CD4-positive, alpha-beta T cell treated with Interleukin-4 for 4 hours (primary cell): ENCODE measurements at regions not wholly inside any gene's neighbourhood (a gene's known extent, or its start where the extent isn't known, plus 50 kb on each side); places are given as distances from the start of the nearest gene placed in this dataset.

Source experiments
- DNase-seq: peaks from one replicate; pipeline ENCODE4 v3.0.0-alpha.2; 2020

DNA sequence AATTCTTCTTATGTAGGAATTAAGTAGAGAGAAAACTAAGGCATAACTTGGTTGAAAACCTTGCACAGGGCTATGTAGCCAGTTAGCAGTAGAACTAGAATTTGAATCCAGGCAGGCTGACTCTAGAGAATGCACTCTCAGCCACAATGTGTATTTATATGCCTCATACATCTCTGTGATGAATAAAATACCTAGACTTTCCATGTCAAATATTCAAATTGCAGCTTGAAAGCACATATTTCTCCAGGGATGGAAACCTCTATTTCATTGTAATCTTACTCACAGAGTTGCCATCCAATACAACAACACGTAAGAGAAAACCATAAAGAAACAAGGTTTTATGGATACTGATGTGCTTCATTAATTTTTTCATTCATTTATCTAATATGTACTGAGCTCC lies 256.0 kb upstream of the FLRT2 start:
- no peak for DNase-seq

DNA sequence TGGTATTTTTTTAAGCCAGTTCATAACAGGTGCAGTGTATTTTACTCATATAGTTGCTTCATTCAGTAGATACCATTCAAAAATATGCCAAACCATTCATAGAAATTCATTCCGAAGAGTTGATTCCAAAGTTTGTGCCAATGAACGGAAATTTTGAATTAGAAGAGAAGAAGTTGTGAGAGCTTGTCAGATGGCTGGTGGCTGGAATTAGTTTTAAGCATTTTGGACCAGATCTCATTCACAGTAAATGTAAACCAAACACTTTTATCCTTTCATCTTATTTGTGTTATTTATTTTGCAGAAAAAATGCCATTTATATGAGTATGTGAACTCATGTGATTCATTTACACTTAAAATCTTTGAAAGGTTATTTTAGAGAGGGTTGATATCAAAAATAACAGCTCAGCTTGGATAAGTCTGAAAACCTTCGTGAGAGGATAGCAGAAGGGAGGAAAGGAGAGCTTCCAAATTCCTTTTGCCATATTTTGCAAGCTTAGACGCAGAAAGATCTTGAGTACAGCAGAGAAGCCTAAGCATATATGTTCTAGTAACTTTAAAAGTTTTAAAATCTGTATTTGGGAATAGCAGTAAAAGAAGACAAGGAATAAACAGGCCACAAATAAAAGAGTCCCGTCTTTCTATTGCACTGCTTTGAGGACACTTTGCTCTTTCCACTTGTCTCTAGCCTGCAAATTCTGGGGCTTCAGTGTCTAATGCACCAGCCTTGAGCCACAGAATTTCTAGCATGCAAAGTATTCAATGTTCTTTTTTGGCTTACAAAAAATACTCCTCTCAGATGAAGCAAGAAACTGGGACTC lies 253.6 kb upstream of the FLRT2 start:
- DNase-seq, result no peak

DNA sequence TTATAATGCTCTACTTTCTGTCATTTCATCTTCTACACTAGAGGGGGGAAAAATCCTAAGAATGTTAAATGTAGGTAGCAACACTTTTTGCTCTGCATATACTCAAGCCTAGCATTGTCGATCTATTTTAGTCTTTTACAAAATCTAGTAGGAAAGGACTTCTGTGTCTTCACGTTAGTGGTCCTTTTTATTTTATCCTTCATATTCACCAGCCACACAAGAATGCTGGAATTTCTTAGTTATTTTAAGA lies 253.0 kb upstream of the FLRT2 start:
- DNase-seq, result no peak

DNA sequence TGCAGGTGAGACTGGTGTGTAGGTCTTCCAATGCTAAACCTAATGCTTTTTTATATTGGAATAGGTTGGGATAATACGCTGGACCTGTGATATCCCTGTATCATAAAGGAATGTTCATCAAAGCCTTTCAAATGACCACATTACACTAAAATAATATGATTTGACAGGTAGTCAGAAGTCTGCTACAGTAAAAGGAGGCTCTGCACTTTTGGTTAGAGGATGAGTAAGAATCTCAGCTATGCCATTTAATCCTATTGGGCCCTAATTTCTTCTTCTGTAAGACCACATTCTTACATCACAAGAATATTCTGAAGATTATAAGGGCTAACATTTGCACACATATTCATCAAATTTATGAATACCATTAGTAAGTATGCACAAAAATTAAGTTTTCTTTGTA lies 250.5 kb upstream of the FLRT2 start:
- DNase-seq, result no peak

DNA sequence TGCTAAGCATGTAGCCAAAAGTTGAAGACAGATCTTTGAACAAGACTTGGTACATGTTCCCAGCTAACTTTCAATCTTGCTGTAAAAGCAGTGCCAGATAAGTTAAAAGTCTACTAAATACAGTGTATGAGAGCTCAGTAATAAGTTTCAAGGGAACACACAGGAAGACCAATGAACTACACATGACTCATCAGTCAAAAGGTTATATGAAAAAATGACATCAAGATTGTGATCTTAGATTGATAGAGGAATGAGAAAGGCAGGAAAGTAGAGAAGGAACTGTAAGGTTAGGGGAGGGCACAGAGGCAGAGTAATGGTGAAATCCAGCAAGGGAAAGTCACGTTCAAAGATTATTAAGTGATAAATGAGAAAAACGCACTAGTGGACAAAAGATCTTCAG lies 249.9 kb upstream of the FLRT2 start:
- DNase-seq, result no peak

DNA sequence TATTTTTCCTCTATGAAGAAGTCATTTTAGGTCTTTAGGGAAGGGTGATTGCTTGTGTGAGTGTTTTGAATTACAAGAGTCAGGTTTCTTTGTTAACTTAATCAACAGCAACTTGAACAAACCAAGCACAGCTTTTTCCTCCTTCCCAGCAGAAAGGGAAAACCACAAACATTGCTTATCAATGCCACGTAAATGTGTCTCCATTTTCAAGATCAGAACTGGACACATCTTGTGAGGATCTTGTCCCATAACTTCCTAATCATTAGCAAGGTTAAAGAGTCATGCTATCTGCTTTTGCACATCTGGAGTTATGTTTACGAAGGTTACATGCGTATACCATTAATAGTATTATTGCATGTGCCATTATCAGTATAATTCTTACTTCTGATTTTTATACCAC lies 248.0 kb upstream of the FLRT2 start:
- no peak for DNase-seq

DNA sequence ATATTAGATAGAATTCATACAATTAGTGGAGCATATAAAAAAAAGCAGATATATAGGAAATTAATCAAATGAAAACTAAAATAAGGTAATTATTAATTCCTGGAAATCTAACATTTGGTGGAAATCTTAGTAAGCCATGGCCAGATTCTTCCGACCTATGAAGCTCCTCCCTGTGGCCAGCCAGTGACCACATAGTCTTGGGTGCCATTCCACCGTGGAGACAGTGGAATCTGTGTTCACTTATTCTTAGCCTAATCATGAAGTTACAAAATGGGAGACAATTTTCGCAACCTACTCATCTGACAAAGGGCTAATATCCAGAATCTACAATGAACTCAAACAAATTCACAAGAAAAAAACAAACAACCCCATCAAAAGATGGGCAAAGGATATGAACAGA lies 241.9 kb upstream of the FLRT2 start:
- no peak for DNase-seq

DNA sequence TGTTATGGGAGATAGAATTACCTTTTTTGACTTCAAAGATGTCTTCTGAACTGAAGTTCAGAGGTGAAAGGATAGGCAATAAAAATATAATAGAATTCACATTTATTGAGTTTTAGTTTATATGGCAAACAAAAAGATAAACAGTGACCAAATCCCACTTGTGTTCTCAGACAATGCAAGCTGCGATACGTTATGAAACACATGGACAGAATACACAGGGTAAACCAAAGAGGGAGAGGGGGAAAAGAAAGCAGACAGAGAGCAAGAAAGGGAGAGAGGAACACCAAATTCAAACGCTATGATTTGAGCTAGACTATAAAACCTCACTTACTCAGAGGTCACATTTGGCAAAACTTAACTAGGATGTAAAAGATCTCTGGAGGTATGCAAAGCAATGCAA lies 238.2 kb upstream of the FLRT2 start:
- DNase-seq, result no peak

DNA sequence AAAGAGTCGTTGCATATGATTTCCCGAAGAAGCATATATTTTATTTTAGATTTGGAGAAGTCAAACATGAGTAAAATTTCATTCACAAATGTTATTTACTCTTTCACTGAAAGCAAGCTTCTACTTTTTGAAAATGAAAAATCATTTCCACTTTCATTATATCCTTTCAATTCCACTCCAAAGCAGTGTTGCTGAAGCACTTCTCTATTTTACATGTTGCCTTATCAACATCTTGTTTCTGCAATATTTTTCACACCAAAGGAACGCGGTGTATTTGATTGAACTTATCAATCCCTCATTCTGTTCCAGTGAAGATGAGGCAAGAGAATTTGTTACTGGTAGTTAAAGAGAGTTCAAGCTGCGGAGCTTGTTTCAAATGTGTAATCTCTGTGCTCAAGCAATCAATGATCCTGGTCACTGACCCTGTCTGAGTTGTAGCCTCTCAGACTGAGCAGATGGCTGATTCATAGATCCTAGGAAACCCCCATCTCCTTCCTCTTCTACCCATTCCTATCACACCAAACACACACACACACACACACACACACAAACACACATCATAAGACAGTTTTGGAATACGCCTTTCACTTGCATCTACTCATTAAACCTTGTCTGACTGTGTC lies 236.2 kb upstream of the FLRT2 start:
- DNase-seq, result no peak

DNA sequence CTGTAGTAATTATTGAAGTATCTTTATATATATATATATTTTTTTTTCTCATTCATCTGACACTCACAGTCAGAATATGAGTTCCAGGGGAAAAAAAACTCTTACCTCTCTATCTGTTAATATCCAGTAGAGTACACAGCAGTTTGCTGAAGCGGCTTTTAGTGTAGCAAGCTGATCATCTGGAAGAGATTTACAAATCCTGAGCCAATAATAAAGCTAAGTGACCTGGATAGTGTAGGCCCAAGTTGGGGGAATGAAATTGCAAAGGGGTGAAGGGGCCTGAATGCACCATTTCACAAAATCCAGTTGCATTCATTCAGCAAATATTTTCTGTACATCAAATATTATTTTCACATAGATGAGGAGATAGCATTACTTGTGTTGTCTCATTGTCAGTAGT lies 234.6 kb upstream of the FLRT2 start:
- no peak for DNase-seq

DNA sequence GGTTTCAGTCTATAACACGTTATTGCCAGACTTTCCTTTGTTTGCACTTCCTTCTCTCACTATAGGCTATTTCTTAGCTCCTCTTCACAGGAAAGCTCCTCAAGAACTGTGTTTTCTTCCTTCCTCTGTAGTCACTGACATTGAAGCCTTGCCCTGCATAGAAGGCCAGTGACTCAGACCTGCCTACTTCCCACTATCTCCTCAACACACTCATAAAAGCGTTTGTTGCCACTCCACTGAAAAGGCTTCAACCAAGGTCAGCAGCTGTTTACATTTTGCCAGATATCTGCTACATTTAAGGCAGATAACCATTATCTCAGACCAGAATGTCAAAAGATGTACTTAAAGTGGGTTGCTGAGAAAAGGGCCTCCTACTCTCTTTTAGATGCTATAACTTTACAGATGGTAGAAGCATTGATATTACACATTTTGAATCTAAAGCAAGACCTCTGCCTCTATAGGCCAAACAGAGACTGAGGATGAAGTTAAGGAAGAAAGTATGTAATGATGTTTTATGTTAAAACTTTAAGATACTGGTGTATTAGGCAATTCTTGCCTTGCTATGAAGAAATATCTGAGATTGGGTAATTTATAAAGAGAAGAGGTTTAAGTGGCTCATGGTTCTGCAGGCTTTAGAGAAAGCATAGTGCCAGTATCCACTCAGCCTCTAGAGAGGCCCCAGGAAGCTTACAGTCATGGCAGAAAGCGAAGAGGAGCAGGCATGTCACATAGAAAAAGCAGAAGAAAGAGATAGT lies 233.3 kb upstream of the FLRT2 start:
- no peak for DNase-seq

DNA sequence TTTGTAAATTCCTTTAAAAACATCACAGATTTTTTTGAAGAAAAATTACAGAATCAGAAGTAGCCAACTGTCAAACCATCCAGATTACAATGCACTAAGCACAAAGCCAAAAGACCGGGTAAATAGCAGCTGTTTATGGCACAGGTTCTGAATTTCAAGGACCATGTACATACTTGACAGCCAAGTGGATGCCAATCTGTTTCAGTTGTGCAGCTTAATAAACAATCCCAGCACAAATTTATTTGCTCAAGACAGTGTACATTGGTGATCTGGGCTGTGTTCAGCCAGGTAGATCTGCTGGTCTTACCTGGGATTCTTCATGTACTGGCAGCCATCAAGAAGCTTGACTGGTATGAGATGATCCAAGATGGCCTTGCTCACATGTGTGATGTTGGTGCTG lies 229.8 kb upstream of the FLRT2 start:
- no peak for DNase-seq

DNA sequence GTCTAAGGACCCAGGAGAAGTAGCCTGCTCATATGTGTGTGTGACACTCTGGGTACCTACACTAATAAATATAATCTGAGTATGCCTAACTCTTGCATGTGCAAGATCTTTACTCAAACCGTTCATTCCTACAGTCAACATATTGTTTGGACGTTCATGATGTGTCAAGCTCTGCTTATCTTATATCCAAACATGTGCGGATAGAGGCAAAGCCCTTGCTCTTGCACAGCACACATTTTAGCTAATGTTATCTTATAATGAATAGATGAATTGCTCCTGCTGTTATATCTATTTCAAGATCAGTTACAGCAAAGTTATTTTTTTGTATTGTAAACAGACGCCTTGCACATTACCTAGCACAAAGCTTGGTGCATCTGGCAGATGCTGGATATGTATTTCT lies 228.4 kb upstream of the FLRT2 start:
- no peak for DNase-seq

DNA sequence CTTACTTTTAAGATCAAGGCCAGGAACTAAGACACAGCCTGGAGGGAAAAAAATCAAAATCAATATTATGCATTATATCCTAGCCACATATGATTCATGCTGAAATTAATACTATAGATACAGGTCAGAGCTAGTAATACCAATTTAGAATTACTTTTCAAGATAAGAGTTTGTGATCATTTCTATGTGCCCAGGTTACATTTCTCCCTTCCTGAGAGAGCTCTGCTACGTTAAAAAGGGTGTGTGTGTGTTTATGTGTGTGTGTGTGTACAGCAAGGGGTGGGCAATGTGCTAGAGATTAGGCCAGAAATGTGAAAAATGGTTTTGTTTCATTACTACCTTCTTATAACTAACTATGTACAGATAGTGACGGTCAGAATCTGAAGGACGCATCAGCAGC lies 223.9 kb upstream of the FLRT2 start:
- DNase-seq, result no peak

DNA sequence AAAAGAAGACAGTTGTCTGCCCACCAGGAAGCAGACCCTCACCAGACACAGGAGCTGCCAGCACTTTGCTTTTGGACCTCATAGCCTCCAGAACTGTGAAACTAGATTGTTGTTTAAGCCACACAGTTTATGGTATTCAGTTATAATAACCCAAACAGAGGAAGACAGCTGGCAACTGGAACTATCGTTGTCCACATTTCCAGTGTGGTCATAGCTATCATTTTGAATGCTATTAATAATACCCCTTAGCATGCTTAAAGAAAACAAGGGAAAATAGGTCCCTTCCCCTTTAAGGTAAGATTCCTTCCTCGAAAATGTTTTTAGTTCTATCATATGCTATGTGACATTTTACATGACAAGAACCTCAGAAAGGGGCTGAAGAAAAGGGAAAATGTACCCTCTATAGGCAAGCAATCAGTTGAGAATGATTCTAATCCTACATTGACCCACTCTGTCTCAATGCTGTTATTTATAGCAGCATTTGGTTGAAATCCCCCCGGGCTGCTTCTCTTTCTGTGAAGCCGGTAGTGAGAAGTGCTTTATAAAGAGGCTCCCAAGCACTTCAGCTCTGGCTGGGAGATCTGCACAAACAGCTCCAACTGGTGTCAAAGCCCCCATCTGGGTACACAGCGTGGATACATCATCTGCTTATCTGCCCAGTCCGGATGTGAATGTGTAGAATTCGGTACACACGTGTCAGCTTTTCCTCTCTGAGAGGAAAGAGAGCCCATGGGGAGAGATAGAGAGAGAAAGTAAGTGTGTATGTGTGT lies 221.2 kb upstream of the FLRT2 start:
- no peak for DNase-seq

DNA sequence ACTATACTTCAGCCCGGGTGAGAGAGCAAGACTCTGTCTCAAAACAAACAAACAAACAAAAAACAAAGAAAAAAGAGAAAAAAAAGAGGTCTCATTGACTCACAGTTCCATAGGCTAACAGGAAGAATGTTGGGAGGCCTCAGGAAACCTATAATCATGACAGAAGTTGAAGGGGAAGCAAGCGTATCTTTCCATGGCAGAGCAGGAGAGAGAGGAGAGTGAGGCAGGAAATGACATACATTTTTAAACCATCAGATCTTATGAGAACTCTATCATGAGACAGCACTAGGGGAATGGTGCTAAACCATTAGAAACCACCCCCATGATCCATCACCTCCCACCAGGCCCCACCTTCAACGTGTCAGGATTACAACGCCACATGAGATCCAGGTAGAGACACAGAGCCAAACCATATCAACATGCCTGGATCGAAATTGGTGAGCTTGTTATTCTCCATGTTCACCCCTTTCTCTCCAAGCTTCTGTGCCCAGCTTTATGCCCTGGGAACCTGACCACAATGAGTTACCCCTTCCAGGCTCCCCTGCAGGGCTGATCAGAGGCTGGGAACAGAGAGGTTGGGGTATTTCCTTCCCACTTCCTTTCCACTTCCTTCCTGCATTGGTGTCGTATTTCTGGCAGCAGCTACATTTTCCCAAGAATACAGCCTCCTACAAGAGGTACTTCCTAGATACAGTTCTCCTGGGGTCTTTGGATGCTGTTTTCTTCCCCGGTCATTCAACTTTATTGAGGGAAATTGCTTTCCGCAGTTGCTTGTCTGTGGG lies 219.3 kb upstream of the FLRT2 start:
- no peak for DNase-seq

DNA sequence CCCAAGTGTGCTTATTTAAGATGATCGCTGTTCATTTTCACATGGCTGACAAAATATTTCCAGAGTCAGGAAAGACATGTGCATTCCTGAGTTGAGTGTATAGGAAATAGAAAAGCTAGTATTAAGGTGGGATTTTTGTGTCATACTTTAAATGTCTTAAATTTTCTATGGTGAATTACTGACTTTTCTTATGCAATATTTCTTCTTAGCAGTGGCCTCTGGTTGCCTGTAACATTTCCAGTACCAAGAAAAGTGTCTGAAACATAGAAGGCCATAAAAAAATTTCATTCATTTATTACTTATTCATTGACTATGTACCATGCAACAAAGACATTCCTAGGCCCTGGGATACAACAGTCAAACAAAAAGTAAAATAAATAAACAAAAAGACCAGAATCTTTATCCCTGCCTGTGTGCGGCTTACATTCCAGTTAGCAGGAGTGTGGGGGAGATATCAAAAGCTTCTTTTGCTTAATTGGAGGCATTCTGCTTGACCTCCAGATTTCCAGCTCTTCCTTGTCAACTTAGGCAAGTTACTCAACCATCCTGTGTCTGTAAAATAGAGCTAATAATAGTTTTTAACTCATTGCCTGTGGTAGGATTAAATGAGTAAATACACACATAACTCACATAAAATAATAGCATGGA lies 216.3 kb upstream of the FLRT2 start:
- no peak for DNase-seq

DNA sequence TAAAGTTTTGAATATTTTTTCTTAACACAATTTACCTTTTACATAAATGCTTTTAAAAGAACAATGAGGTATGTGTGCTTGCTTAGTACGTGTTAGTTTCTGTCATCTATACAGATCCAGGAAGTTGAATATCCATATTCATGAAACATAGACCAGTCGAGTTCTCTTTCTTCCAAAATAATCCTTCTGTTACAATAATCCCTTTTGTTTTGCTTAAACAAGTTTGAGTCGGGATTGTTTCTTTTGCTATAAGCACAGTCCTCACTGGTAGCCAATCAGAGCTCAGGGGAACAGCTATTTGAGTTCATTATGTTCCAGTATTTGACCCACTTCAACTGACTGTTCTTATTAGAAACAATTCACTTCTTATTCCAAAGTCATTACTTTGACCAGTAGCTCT lies 214.7 kb upstream of the FLRT2 start:
- DNase-seq, result no peak

DNA sequence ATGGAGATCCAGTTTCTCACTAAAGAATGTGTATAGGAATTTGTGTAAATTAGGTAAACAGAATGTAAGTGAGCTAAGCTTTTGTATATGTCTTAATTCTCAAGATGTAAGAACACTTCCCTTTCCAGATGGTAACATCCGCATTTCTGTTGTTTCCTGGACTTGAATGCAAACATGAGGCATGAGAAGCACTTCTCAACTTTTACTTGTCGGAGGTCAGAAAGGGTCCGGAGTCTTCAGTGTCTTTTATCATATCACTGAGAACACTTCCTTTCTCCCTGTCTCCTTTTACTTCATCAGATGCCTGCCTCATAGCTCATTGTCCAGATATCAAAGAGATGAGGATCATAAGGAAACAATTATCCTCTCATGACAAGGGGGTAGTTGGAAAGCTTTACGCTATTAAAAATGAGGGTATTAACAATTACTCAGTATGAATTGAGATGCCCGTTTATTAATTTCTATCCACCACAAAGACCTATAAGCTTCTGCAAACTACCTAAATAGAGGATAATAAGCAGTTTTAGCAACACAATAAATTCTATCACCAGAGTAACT lies 214.1 kb upstream of the FLRT2 start:
- DNase-seq, result no peak

DNA sequence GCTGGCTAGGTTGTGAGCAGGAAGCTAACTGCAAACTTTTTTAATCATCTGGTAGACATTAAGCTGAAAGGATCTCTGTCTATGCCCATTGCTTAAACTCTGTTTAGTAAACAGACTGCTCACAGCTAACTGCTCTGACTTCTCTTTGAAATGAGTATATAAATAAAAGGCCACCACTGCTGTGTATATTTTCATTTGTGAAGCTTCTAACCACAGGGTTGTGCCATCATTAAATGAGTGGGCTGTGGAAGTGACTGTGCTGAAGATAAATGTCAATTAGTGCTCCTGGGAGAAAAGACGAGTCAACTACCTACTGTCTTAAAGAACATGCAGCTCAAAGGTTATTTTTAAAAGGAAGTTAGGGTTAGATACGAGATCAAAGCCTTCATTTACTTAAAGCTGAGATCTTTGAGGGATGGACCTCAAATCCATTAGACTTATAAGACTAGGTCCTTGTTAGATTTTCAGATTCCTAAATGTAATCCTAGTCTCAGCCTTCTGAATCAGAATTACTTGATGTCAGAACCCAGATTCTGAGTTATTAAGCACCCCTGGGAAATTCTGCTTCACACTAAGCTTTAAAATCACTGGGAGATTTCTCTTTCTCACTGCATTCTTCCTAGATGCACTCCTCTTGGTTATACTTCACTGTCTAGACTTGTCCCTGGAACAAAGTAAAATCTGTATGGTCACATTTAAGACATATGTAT lies 213.1 kb upstream of the FLRT2 start:
- no peak for DNase-seq

DNA sequence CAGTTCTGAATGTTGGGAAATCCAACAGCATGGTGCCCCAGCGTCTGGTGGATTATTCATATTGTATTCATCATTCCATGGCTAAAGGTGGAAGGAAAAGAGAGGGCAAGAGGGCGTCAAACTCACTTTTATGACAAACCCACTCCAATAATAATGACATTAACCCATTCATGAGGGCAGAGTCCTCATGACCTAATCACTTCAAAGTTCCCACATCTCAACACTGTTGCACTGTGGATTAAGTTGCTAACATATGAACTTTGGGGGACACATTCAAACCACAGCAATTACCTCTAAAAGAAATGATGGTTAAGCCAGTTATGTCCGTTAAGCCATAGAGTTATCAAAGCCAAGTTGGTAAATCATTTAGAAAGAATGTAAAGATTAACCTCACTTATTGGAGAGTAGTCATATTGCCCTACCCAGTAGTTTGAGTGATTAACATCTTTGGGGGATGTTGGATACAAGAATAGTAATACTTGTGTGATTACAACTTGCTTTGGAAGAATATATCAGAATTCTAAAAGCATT lies 212.4 kb upstream of the FLRT2 start:
- no peak for DNase-seq
